ENCODE measurements at regions not wholly inside any gene's neighbourhood (a gene's known extent, or its start where the extent isn't known, plus 50 kb on each side); places are given as distances from the start of the nearest gene placed in this dataset.

- no peak overlapping the region for H3K4me3 ChIP-seq (ENCODE audit: extremely low read depth in 1 of 4, insufficient read depth in 2 of 4, low read depth in 3 of 4, low read length in 4 of 4)
- no peak overlapping the region for H4K91ac ChIP-seq (replicated peaks; ENCODE audit: insufficient read length, low read length)
- no peak overlapping the region for H3K18ac ChIP-seq (ENCODE audit: extremely low read depth, low read length)
- no peak overlapping the region for H2BK120ac ChIP-seq (replicated peaks; ENCODE audit: low read depth, low read length)
- no peak overlapping the region for H2BK5ac ChIP-seq (ENCODE audit: low read depth, low read length)
- no peaks in the 10 kb centered on the region for H3K27me3 ChIP-seq (replicated peaks in 1 of 4; ENCODE audit: control insufficient read depth in 3 of 4, extremely low read depth in 1 of 4, insufficient read depth in 3 of 4, low read length in 3 of 4)
- ChIA-PET POLR2A (ENCODE audit: partially characterized antibody) (interaction anchor here (1.1 to 1.2 kb wide), 2 partner anchors 10 to 15 kb away, joined by 3 read pairs; no protein-coding TSS in a partner anchor), CTCF (ENCODE audit: partially characterized antibody) (no interaction called here)
- DNase-seq (ENCODE audit: low read depth in 1 of 2, low spot score in 2 of 2): no peak
- H3K4ac ChIP-seq (replicated peaks; ENCODE audit: insufficient read length, low read depth, low read length): no peak overlapping the region
- peaks cover 12 to 80% of the 10 kb centered on the region in 2 experiments for H3K79me2 ChIP-seq (ENCODE audit: control insufficient read depth in 1 of 2, insufficient read depth in 2 of 2, low read length in 2 of 2)
- no peak overlapping the region for H2BK20ac ChIP-seq (ENCODE audit: low read length)
- no peak overlapping the region for H3K4me2 ChIP-seq (ENCODE audit: insufficient read depth in 1 of 2, low read depth in 2 of 2, low read length in 2 of 2)
- H3K36me3 ChIP-seq (ENCODE audit: control insufficient read depth in 2 of 4, insufficient read depth in 4 of 4, low read length in 3 of 4): no peaks in the 10 kb centered on the region
- H2AFZ ChIP-seq (ENCODE audit: low read length): no peak overlapping the region
- WGBS, 2 experiments (ENCODE audit: extremely low coverage in 1 of 2, insufficient coverage in 1 of 2, insufficient read length in 1 of 2, insufficient replicate concordance in 2 of 2, low coverage in 1 of 2, low lambda C conversion rate in 2 of 2, missing lambda C conversion rate in 1 of 2): 100% methylated on average over 5 of the region's 5 CpGs; no CpG with 5 or more reads in 1 of the 2 experiments
- H2BK12ac ChIP-seq (ENCODE audit: low read depth, low read length): no peak overlapping the region
- FAIRE-seq: no peak
- no peak overlapping the region for H4K8ac ChIP-seq (ENCODE audit: extremely low read depth, insufficient read depth, low read length)
- H3K14ac ChIP-seq (ENCODE audit: insufficient read length): no peak overlapping the region
- H2BK15ac ChIP-seq (ENCODE audit: low read length): no peak overlapping the region
- H3K4me1 ChIP-seq (replicated peaks in 1 of 4; ENCODE audit: control insufficient read depth in 3 of 4, insufficient read depth in 4 of 4, low read length in 3 of 4): peaks cover 0 to 3% (median 0%) of the 10 kb centered on the region in 4 experiments; a peak in 1 of 7 replicates
- H3K9ac ChIP-seq (replicated peaks in 1 of 4; ENCODE audit: extremely low read depth in 1 of 4, low read depth in 3 of 4, low read length in 3 of 4): no peak overlapping the region
- H3K9me3 ChIP-seq (ENCODE audit: insufficient read depth in 2 of 2, low read depth in 1 of 2, low read length in 1 of 2): no peaks in the 10 kb centered on the region
- no peaks in the 10 kb centered on the region for H3K23me2 ChIP-seq (ENCODE audit: low read depth, low read length)
- peaks cover 0 to 8% of the 10 kb centered on the region in 2 experiments for H4K20me1 ChIP-seq (replicated peaks in 1 of 2; ENCODE audit: control insufficient read depth in 1 of 2, insufficient read depth in 2 of 2, low read length in 2 of 2)
- no peak overlapping the region for H3K56ac ChIP-seq (replicated peaks; ENCODE audit: insufficient read length, low read depth, low read length)
- H3K23ac ChIP-seq (ENCODE audit: insufficient read length): no peak overlapping the region
- no peak overlapping the region for H3K27ac ChIP-seq (ENCODE audit: low read depth, low read length)
- H3K79me1 ChIP-seq (ENCODE audit: low read depth, low read length): peaks cover 3% of the 10 kb centered on the region
- no peak overlapping the region for H2AK5ac ChIP-seq (ENCODE audit: low read depth, low read length)
- H4K5ac ChIP-seq (ENCODE audit: insufficient read length, low read depth, low read length): no peak overlapping the region
- TF ChIP-seq E2F6 (IDR thresholded peaks at IDR 0.05) (no peak), NRF1 (IDR thresholded peaks at IDR 0.05; ENCODE audit: low read depth, low read length) (no peak), TAF1 (IDR thresholded peaks at IDR 0.05; ENCODE audit: low read depth, low read length) (no peak), KDM5A (IDR thresholded peaks at IDR 0.05; ENCODE audit: low read length) (no peak), MAFK (IDR thresholded peaks at IDR 0.05; ENCODE audit: low read depth, low read length) (no peak), JUN (IDR thresholded peaks at IDR 0.05; ENCODE audit: low read depth, low read length) (no peak), EZH2 (IDR thresholded peaks at IDR 0.05; ENCODE audit: low read depth, low read length, severe bottlenecking) (no peak), ATF2 (IDR thresholded peaks at IDR 0.05; ENCODE audit: low read length) (no peak), CBX5 (IDR thresholded peaks at IDR 0.05; ENCODE audit: low read depth, low read length) (no peak), KDM1A (IDR thresholded peaks at IDR 0.05; ENCODE audit: borderline replicate concordance, low read length) (no peak), SIX5 (IDR thresholded peaks at IDR 0.05; ENCODE audit: low read depth, low read length) (no peak), SP2 (IDR thresholded peaks at IDR 0.05; ENCODE audit: low read length) (no peak)
These were observed 303.9 kb downstream of the DOCK8 start for GRCh38 chr9:518540-518939.

Measured in H1 (cell line).